HT1080 (cell line): ENCODE measurements at regions not wholly inside any gene's neighbourhood (a gene's known extent, or its start where the extent isn't known, plus 50 kb on each side); places are given as distances from the start of the nearest gene placed in this dataset.
"Not testable (repeated sequence)": the region's sequence is repeated elsewhere in the genome, so short reads cannot be mapped to it uniquely, and the experiment has no call there.

Experiments used
- DNase-seq: peaks from one replicate; pipeline ENCODE4 v3.0.0-alpha.2; 2015; ENCODE audit warnings: low read depth

DNA sequence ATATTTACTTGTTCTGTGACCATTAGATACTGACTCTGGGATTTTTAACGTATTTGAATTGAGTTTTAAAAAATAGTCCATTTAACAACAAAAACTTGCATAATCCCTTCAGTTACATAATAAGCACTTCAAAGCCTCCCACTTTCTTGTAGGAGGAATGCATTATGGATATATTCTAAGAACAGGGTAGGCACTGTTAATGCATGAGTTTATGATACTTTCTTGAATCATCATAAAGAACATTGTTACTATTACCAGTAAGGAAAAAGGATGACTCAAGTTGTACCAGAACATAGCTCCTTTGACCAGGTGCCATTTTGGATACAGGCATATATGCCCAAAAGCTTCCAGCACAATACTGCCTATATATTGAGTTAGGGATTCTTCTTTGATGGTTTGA is 671.4 kb downstream of the GALC start:
- no peak for DNase-seq

DNA sequence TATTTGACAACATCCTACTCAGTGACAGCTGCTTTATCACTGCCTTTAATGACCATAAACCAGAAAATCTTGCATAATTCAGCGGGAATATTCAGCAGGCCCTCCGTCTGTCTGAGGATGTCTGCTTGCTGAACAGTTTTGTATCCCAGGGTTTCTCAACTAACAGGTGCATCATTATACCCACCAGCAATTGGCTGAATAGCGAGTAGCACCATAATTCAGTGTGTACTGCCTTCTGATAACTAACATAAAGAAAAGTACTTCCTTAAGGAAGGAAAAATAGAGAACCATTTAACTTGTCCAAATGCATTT is 680.1 kb downstream of the GALC start:
- DNase-seq = no peak

DNA sequence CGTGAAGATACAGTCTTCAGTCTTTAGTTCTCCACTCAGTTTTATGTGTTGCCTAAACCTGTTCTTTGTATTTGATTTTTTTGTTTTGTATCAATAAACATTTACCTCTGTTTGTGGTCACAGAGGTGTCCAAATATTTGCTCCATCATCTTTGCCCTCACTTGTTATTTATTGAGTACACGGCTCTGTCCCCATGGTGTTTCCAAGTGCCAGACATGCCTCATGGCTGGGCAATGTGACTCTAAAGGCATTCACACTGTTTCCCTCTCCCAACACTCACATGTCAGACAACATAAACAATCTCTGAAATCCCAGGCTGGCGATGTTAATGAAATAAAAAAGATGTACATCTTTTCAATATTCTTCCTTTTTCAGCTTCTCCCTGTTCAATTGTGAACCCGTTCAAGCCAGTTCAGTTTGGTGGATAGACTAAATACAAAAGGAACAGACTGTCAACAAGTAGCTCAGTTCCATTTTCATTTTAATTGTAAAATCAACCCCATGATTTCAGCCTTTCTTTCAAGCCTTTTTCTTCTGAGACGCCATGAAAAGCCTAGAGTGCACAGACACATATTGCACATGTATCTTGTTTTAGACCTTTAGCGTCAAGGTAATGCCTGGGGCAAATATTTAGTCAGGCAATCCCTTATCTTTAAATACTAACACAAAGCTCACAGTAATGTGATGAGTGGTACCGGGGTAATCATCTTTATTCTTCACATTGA is 680.7 kb downstream of the GALC start:
- DNase-seq = no peak

DNA sequence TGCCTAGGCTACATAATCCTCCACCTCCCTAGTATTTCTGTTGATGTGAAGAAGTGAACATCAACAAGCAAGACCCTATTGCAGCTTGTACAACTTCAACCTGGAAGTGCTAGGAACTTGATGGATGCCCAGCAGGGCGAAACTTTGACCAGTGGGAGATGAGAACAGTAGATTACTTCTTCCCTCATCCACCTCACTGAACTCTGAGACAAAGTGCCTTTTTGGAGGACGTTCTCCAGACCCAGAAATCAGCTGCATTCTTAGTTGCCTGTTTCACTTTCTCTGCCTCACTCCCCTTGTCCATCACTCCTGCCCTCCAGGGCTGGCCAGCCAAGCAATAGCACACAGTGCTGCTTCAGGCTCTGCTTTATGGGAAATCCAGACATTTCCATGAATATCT is 683.4 kb downstream of the GALC start:
- no peak for DNase-seq

DNA sequence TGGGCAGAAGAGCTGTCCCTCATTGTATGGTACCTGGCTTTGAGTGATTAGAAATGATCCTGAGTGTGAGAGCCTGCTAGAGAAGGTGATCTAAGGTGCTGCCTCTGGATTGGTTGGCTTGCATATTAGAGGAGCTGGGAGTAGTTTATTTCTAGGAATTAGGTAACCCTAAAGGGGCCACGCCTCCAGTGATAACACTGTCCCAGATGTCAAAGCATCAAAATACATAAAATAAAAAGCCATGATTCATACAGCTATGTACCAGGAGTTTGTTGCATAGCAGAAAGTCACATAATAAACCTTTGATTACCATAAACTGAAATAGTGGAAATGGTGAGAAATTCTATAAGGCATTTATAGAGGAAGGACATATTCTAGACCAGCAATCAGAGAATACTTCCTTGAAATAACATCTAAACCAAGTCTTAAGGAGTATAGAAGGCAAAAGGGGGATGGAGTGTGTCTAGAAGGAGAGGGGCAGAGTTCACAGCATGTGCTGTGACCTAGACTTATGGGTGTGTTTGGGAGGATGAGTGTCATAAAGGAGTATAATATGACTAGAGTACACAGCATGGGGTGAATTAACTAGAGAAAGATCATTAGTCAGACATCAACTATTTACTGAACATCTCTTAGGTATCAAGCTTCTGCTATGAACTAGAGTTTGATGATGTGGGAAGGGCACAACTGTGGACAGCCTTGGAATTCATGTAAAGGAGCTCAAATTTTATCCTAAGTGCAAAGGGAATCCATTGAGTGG is 686.4 kb downstream of the GALC start:
- DNase-seq = no peak

DNA sequence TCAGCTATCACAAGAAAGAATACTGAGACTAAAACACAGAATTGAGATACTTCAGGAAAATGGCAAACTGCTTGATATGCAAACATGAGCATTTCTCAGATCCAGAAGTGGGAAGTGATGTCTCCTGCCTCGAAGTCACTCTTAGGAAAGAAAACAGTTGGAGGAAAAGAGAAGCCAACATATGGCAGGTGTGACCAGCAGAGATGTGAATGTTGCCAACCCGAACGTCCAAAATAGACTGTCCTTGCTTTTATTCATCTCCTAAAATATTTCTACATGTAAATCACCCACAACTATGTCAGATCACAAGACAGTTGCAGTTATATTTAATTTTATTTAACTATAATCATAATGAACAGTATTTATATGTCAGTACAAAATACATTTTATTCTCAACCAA is 687.6 kb downstream of the GALC start:
- no peak for DNase-seq

DNA sequence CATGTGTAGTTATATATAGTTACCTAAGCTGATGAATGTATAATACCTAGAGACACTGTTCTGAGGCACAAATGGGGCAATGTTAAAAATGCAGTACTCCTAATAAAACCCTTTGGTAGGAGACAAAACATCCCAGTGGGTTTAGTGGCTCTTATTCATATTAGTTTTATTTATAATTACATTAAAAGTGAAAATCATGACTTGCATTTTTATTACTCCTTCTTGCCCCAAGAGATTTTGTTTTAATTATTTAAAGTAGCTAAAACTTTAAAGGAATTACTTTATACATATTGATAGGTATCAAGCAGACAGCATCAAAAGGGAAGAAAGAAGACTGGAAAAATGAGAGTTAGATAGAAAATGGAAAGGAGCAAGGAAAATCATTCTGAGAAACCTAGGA is 688.6 kb downstream of the GALC start:
- no peak for DNase-seq

DNA sequence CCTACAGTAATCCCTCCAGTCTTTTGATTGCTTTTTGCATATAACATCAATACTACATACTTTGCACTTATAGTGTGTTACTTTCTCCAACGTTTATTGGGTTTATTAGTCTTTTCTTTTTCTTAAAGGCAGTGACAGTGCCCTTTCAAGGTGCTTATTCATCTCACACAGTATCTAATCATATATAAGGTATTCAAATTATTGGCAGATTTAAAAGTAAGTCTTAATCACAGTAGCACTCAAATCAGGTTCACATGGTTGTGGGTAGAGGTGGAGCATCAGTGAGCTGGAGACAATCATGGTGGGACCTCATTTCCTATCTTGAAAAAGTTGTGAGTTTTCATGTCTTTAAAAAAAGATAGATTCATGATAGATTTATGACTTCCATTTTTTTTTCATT is 706.2 kb downstream of the GALC start:
- no peak for DNase-seq

DNA sequence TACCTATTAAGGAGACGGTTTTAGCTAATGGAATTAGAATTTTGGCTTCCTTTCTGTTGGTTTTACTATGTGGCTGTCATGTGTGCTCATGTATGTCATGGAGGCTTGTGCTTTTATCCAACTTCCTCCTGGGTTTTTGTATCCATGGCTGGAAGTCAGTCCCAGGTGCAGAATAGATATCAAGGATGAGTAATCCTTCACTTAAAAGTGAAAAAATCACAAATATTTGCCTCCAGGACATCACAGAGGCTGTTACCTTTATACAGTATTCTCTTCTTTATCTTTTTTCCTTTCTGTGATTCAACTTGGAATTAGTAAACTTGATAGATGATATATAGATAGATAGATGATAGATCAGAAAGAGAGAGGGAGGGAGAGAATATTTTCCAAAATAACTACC is 706.8 kb downstream of the GALC start:
- no peak for DNase-seq

DNA sequence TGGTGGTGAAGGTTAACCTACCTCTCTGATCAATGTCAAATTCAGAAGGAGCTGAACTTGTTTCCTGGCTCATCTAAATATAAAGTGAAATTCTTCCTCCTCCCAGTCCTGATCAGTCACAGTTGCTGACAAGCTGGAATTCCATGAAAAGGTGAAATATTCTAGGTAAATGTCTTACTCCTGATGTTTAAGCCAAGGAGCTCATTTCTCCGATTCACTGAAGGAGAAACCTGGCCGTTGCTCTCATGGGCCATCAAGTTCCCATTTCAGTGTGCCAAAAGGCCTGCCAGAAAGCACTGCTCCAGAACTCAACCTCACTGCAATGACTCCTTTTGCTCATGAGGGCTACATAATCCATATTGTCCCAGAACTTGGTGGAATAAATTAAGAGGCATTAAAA is 707.5 kb downstream of the GALC start:
- no peak for DNase-seq

DNA sequence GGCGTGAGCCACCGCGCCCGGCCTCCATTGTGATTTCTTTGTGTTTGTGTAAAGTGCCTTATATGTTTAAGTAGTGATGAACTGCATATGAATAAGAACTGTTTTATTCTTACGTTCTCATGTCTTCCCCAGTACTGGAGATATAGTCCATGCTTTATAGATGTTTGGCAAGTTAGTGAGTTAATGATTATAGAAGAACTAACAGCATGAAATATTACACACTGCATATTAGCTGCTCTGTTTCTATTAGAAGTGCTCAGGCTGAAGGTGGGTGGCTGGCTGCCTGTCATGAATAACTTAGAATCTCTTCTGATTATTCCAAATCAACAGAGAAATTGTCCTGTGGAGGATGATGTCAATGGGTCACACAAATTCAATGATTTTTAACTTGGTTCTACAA is 709.4 kb downstream of the GALC start:
- DNase-seq = no peak

DNA sequence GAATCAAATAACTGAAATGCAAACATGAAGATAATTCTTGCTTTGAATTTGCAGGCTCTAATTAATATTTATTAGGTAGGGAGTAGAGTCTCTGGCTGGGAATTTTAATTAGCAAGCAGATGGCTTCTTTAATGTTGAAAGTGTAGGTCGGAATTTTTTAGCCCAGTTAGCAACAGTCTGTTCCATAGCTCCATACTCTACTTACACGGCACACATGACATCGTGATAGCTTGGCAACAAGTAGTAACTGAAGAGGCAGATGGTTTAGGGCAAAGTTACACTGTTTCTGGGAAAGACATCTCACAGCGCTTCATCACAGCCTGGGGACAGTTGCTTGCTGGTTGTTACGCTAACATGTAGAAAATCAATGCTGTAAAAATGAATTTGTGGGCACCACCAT is 710.7 kb downstream of the GALC start:
- no peak for DNase-seq

DNA sequence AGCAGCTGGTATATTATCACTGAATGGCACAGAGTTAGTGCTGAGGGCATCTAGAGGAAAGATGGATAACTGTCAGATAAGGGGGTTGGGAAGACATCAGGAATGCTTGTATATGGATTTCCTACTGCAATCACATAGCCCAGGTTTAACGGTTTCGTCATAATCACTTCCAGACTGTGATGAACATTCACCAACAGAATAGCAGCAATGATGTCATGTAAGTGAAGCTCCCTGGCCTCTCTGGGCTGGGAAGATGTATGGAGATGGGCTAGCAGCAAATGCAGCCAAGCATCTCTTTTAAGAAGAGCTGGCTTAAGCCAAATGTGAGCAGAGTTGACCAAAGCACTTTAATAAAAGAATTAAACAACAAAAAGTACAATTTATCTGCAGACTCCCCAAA is 714.6 kb downstream of the GALC start:
- DNase-seq = no peak

DNA sequence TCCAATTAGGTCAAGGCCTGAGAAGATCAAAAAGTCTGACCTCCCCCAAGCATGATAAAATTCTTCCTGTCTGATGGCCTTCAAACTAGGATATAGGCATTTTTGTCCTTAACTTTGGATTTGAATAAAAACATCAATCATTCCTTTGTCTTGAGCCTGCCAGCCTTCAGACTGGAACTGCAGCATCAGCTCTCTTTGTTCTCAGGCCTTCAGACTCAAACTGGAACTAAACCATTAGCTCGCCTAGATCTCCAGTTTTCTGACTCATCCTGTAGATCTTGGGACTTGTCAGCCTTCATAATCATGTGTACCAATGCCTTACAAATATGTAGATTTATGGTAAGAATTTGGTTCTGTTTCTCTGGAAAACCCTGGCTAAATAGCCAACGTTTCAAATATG is 721.7 kb downstream of the GALC start:
- peak; percentile 3 for DNase-seq

DNA sequence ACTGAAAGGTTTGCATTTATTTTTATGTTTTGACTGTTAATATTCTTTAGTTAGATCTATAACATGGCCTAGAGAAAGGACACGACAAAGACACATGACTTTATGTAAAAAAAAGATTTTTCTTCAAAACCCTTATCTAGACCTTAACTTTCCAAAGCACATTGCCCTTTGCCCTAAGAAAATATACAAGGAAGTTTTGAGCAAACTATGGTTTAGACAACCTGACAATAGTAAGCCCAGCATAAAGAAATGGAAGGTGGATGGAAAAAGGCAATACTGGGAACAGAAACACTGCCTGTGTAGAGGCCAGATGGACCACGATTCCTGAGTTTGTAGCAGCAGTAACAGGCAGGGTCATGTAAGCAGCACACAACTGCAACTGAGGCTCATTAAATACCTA is 724.0 kb downstream of the GALC start:
- no peak for DNase-seq

DNA sequence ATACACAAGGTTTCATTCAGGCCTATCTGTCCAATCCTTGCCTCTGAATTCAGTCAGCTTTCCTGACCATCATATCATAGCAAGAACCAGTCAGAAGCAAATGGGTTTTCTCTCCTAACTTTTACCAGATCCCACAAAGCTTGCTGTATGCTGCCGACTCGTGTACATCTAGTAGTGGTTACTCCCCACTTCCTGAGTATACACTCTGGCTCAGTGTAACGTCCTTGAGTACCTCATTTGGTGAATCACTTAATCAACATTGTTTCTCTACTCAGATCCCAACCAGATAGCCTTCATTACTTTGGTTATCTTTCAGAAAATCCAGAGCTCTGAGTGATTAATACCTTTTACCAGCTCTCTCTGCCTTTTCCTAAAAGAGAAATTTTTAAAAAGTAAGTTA is 728.2 kb downstream of the GALC start:
- peak; percentile 58 for DNase-seq

DNA sequence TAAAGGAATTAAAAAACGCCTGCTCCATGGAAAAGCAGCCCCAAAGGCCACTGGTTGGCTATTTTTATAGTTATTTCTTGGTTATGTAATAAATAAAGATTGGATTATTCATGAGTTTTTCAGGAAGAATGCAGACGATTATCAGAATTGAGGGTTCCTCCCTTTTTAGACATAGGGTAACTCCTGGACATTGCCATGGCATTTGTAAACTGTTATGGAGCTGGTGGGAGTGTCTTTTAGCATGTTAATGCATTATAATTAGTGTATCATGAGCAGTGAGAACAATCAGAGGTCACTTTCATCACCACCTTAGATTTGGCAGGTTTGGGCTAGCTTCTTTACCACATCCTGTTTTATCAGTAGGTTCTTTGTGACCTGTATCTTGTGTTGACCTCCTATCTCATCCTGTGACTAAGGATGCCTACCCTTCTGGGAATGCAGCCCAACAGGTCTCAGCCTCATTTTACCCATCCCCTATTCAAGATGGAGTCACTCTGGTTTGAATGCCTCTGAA is 728.7 kb downstream of the GALC start:
- DNase-seq = peak; percentile 69

DNA sequence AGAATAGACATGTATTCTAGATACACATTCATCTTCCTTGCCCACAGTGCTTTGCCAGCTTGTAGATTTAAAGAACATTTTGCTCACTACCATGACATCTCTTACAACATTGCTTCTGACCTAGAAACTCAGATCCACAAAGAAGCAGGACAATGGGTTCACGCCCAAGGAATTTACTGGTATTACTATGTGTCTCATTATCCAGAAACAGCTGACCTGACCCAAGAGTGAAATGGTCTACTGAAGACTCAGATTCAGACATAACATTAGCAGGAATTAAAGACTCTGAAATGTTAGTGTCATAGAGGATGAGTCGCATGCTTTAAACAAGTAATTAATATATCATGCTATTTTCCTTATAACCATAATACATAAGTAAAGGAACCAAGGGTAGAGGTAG is 731.4 kb downstream of the GALC start:
- no peak for DNase-seq

DNA sequence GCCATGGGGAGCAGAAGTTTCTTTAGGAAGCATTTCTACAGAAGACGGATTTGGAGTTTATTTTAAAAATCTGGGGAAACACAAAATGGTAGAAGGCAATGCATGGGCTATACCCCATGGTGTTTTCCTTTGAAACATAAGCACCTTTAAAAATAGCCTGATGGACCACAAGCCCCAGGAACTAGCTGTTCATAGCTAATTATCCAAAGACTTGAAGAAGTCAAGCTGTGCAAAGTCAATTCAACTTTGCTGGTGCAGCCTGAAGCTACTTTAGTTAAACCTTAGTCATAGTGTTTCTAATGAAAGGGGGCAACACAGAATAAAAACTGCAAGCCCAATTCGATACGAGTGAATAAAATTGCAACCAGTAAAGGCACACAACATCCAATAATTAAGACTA is 732.5 kb downstream of the GALC start:
- no peak for DNase-seq

DNA sequence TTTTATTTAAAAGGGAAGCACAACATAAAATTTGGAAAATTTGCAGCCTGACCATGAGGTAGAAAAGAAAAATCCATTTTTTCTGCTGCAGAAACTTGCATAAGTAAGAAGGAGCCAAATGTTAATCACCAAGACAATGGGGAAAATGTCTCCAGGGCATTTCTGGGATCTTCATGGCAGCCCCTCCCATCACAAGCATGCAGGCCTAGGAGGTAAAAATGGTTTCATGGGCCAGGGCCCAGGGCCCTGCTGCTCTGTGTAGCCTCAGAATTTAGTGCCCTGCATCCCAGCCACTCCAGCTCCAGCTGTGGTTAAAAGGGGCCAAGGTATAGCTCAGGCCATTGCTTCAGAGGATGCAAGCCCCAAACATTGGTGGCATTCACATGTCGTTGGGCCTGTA is 735.6 kb downstream of the GALC start:
- no peak for DNase-seq

DNA sequence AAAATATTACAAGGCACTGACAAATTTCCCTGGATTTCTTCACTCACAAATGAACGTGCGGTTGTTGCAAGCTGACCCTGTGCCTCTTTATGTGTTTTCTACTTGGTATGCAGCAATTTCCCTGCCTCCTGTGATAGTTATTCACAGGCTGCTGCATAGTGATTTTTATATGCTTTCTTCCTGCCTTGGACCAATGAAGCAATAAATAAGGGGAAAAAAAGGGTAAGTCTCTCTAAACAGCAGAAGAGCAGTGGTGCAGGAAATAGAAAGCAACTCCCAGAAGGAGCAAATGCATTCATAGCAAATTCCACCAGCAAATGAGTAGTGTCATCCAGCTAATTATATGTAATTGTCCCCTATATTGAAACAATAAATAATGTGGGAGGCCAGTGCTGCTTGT is 737.9 kb downstream of the GALC start:
- DNase-seq = no peak

DNA sequence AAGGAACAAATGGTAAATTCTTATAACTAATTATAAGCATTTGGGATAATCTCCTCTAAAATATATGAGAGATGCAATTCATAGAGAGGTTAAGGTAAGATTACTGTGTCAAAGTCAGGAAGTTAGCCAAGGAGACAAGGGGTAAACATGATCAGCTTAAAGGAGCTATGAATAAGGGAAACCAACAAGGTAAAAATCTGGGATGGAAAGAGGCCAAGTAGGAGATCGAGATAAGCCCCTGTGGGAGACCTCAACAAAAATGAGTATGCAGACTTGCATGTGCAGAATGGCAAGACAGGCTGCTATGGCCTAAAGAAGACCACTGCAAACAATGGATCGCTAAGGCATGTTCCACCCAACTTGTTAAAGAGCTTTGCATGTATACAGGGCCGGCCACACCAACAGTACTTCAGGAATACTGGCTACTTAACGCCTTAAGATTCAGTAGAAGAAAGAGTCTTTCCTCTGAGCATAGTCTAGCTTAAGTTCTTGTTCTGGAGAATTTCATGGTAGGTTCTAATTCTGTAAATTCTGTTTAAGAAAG is 738.6 kb downstream of the GALC start:
- no peak for DNase-seq

DNA sequence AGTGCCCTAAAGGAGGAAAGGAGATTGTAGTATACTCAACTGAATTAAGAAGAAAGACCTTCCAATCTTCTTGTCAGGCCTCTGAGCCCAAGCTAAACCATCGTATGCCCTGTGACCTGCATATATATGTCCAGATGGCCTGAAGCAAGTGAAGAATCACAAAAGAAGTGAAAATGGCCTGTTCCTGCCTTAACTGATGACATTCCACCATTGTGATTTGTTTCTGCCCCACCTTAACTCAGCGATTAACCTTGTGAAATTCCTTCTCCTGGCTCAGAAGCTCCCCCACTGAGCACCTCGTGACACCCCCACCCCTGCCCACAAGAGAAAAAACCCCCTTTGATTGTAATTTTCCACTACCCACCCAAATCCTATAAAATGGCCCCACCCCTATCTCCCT is 739.2 kb downstream of the GALC start:
- not testable (repeated sequence) for DNase-seq
